Stimulated activated CD4-positive, alpha-beta T cell treated with anti-CD3 and anti-CD28 coated beads, Interleukin-12 subunit alpha, Interleukin-12 subunit beta, amount 100 ng/mL, for 48 hours (primary cell): ENCODE measurements at regions not wholly inside any gene's neighbourhood (a gene's known extent, or its start where the extent isn't known, plus 50 kb on each side); places are given as distances from the start of the nearest gene placed in this dataset.
"Not testable (repeated sequence)": the region's sequence is repeated elsewhere in the genome, so short reads cannot be mapped to it uniquely, and the experiment has no call there.

Experiments used
- DNase-seq, 3 donors: peaks; one replicate each; pipeline ENCODE4 v3.0.0-alpha.2; 2020; ENCODE audit warnings: low read depth in 2 of 3, low spot score in 1 of 3

DNA sequence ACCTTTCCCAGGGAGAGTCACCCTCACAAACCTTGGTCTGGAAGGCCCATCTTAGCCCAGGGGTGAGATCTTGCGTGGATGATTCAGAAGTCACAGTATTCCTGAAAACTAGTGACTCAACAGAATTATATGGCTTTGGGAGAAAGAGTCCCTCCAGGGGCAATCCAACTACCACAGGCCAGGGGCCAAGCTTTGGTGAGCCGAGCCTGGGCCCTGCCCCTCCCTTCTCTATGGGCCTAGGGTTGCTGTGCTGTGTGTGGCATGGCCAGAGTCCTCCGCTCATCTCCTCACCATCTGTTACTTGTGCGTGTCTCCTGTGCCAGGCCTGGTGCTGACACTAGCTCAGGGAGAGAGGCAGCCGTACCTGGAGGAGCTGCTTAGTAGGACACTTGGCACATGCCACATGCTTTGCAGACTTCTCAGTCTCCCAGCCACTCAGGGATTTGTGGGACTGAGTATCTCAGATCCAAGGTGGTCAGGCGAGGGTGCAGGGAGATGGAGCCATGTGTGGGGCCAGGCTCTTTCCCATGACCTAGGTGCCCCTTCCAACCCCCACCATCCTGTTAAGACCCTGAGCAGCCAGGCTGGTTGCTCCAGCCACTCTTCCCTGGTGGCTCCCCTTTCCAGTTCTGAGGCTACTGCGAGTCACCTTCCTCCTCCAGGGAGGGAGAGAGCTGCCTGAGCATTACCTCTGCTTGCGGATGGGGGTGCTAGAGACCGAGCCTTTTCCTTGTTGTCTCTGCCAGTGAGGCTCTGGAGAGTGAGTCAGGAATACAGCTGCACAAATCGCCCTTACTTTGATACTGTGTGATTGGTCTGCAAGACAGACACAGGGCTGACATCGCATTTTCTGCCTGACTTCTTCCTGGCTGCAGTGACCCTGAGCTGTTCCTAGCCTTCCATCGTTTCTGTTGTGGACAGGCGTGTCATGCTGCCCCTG is 94.1 kb downstream of the SLC25A47 start:
- no peak for DNase-seq

DNA sequence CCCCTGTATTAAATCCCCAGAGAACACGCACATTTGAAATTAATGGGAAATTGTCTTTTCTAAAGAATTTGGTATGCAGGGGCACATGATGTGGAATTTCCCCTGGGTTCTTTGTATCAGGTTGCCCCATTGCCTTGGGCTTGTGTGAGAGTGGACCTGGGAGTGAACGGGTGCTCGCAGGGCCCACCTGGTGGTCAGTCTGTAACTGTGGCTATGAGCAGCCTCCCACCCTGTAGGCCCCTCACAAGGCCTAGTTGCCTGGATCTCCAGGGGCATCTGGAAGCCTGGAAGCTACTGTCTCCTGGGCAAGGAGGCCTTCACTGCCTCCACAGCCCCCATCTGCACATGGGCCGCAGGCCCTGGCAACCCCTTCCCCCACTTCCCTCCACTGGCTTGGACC is 96.7 kb downstream of the SLC25A47 start:
- no peak for DNase-seq

DNA sequence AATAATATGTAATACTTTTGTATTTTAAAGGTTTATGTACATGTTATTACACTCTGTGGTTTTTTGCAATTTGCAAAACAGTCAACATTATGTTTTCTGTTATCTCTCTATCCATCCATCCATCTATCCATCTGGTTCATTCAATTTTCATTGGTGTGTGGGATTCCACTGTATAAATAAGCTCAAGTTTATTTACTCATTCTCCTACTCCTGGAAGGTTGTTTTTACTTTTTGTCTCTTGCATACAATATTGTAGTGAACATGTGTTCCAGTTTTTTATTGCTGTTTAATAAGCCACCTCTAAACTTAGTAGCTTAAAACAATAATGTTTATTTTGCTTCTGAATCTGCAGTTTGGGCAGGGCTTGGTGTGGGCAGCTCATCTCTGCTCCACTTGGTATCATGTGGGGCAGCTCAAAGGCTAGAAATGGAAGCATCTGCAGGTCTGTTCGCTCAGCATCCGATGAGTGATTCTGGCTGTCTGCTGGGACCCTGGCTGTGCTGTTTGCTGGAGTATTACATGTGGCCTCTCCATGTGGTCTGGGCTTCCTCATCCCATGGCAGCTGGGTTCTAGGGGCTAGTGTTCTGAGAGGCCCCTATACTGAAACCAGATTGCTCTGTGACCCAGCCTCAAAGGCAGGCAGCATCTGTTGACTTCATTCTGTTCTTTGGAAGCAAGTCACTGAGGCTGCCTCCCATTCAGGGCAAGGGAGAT is 98.8 kb downstream of the SLC25A47 start:
- no peak for DNase-seq

DNA sequence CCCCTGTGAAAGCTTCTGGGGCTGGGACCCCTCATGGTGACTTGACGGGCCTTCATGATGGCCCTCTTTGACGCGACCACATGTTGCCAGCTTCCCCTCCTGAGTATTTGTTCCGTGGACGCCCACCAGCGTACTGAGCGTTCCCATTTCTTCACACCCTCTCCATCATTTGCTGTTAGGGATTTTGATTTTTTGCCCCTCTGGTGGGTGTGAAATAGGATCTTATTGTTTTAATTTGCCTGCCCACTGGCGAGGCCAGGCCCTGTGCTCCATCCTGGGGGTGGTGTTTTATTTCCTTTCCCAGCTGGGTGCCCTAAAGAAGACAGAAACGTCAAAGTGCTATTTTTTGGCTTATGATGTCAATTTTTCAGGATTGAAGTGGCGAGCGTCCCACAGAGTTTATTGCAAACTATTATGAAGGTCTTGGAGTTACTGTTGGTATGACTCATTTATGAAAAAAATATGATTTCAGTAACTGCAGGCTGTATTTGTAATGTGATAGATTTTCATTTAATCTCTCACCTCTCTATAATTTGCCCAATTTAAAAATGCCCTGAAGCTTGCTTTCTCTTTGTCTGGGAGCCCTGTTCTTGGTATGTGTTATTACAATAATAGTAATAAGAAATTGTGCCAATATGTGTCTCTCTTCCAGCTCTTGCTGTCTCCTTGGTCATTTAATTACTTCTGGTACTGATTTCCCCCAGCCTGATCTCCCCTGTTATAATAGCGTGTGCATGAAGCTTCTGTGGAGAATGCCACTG is 99.6 kb downstream of the SLC25A47 start:
- no peak for DNase-seq

DNA sequence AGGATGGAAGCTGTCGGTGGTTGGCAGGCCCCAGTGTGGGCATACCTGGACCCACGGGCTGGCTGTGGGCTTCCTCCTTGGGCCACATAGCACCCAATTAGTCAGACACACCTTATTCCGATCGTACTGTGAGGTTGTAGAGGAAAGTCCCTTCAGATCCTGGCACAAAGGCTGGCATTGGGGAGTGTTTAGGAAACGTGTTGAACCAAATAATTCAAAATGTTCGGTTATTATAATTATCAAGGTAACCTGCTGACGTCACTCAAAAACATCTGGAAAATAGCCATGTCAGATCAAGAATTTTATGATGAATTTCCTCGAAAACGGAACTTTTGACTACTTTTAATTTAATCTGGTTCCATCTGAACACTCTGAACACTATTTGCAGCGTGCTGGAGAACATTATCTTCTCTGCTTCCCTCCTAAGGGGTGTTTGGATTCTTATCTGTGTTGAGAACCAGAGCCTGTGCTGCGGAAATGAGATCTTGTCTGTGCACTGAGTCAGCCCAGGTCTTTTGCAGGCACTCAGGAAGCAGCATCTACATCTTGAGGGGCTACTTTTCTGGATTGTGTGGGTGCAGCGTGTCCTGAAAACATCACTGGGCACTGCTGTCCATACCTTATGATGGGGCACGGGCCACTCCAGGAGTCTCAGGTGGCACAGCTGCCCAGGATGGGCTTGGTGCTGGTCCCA is 100.3 kb downstream of the SLC25A47 start:
- no peak for DNase-seq

DNA sequence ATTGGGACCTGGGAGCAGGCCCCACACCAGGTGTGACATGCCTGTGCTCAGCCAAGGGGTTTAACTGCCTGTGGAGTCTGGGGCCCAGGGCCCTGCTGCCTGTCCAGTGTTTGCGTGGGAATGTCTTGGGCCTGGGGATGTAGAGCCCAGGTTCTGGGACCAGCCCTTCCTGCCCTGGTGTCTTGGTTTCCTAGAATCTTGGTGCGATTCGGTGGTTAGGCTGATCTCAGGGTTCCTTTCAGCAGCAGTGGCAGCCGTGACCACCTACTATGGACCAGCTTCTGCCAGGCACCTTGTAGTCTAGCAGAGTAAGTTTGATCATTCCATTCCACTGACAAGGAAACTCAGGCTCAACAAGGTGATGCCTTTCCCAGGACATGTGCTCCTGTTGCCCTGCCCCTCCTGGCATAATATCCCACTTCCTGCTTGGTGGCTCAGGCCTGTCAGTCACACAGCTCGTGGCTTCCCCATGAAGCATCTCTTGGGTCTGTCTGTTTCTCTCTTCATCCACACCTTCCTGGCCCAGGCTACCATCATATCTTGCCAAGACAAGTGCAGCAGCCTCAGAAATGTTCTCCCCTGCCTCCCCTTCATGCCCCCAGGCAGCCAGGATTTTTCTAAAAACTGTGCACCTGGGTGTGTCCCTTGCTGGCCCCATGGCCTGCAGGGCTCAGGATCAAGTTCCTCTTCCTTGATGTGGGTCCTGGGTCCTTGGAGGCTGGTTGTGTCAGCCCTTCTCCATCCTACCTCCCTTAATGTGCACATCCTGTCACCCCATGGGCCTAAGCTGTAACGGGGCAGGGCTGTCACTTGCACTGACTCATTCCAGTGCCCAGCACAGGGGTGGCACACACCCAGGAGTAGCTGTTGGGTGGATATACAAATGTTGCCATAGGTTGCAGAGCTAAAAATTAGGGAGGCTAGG is 101.6 kb downstream of the SLC25A47 start:
- DNase-seq: no peak

DNA sequence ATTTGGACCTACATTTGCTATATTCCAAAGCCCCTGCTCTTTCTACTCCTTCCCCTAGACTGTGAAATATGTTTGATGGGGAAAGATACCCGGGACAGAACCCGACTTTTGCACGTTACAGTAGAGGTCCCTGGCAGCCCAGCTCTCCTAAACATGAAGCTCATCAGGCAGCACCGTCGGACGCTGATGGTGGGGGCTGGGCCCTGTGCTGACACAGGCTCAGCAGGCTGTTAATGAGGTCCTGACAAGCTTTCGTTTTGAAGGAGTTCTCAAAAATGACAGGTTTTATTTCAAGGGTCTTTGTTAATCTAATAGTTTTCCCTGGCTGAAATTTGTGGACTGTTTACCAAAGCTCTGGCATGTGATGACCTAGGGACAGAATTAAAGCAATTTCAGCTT is 102.3 kb downstream of the SLC25A47 start:
- DNase-seq: no peak

DNA sequence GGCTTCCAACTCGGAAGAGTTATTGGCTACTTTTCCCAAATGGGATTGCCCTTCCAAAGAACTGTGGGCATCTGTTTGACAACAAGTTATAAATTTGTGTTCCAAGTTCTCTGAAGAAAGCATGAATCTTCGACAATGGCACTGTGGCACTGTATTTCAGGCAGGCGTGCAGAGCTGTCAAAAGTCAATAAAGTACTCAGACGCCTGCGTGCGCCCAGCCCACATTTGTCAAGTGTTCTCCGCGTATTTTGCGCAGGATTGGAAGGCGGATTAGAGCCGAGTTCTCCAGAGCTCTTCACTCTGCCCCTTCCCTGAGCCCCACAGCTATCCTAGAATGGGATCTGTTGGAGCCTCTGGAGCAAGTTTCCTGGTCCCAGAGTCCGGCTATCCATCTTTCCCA is 103.2 kb downstream of the SLC25A47 start:
- no peak for DNase-seq

DNA sequence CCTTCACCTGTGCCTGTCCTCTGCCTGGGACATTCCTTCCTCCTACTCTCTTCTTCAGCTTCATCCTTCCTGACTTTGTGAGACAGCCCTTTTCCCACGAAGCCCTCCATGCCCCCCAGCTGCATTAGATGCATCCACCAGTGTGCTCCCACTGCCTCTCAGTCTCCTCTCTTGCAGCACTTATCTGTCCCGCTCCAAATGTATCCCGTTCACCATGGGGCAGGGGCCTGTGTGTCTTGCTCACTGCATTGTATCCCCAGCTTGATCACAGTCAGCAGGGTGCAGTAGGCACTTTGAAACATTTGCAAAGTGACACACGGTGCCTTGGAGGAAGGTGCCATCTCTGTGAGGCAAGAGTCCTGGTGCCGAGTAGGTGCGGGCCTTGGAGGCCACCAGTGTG is 104.0 kb downstream of the SLC25A47 start:
- DNase-seq: no peak

DNA sequence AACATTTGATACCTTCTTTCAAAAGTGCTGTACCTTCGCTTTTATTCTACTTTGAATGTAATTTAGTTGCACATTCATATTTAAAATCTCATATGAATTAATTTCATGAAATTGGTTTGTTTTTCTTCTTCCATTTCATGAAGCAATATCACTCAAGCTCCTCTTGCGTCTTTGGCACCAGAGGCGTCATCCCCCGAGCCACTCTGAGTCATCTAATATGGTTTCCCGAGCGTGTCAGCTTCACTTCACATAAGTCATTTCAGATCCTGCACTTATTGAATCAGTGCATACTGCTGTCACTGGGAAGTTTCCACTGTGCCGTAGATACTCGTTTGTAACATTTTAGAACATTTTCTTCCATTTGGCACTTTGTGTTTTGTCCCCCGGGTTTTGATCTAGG is 105.6 kb downstream of the SLC25A47 start:
- DNase-seq: no peak

DNA sequence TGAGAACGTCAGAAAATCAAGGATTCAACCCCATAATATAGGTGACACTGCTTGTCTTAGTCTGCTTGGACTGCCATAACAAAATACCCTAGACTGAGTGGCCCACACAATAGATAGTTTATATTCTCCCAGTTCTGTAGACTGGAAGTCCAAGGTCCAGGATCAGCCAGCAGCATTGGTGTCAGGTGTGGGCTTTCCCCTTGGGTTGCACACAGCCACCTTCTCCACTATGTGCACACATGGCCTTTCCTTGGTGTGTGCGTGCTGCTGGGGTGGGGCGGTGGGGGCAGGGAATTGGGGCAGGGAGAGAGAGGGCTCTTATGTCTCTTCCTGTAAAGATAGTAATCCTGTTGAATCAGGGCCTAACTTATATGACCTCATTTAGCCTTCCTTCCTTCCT is 106.4 kb downstream of the SLC25A47 start:
- no peak for DNase-seq

DNA sequence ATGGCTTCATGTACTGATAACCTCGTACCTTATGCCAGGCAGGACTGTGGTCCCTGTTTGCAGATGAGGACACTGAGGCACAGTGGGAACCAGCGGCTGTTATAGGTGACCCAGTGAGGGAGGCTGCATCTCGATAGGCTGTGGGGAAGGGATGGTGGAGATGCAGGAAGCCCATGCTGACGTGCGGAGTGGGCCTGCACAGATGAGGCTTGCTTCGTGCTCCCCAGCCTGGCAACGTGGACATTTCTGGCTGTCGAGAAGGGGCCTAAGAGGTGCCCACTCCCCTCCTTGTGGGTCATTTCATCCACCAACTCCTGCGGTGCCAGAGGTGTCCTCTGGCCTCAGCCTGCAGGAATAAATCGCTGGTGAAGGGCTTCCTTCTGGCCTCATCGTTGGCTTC is 107.4 kb downstream of the SLC25A47 start:
- no peak for DNase-seq

DNA sequence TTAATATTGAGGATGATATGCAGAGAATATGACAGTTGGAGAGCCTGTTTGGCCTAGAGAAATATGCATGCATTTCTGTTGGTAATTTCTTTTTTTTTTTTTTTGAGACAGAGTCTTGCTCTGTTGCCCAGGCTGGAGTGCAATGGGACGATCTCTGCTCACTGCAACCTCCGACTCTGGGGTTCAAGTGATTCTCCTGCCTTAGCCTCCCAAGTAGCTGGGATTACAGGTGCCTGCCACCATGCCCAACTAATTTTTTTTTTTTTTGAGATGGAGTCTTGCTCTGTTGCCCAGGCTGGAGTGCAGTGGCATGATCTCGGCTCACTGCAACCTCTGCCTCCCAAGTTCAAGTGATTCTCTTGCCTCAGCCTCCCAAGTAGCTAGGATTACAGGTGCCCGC is 108.3 kb downstream of the SLC25A47 start:
- not testable (repeated sequence) for DNase-seq

DNA sequence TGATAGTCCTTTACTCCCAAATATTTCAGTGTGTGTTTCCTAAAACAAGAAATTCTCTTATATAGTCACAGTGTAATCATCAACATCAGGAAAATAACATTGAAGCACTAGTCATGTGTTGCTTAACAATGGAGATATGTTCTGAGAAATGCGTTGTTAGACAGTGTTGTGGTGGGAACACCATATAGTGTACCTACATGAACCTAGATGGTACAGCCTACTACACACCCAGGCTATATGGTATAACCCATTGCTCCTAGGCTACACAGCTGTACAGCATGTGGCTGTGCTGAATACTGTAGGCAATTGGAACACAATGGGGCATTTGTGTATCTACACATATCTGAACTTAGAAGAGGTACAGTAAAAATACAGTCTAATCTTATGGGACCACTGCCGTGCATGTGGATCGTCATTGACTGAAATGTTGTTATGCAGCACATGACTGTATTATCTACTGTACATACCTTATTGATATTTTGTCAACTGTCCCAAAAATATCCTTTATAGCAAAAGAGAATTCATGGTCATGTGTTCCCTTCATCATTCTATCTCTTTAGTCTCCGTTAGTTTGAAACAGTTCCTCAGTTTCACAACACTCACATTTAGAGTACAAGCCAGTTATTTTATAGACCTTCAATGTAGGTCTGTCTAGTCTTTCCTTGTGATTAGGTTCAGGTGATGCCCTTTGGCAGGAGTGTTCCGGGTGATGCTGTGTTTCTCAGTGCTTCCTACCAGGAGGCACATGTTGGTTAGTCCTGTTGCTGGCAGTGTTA is 109.7 kb downstream of the SLC25A47 start:
- no peak for DNase-seq

DNA sequence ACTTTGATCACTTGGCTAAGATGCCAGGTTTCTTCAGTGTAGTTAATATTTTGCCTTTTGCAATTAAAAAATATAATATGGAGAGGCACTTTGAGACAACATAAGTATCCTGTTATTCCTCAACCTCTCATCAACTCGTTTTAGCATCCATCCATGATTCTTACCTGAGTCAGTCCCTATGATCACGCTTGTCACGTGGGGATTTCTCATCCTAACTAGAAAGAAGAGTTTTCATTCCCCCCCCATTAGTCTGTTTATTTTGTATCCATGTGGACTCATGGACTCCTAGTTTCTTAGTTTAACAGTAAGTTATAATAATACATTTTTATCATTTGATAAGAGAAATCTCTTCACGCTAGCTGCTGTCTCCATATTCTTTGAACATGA is 110.3 kb downstream of the SLC25A47 start:
- DNase-seq: no peak

DNA sequence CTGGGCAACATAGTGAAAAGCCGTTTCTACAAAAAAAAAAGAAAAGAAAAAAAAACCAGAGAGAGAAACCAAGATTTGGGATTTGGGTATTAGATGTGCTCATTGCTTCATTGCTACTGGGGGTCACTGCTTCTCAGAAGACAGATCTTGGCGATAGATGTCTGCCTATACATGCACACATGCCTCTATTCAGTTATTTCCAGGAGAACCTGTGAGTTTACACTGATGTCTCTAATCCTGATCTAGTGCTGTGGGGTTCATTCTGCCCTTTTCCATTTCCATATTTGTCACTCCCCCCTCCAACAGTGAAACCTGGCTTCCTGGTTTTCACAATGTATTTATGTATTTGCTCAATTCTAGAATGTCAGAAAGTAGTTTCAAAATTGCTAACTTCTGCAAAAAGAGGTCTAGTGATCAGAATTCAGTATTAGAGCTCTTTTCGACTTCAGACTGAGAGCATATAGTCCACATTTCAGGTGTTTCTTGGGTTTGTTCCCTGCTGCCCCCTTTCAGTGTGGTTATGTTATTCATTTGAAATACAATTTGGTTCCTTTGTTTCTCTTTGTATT is 111.0 kb downstream of the SLC25A47 start:
- no peak for DNase-seq

DNA sequence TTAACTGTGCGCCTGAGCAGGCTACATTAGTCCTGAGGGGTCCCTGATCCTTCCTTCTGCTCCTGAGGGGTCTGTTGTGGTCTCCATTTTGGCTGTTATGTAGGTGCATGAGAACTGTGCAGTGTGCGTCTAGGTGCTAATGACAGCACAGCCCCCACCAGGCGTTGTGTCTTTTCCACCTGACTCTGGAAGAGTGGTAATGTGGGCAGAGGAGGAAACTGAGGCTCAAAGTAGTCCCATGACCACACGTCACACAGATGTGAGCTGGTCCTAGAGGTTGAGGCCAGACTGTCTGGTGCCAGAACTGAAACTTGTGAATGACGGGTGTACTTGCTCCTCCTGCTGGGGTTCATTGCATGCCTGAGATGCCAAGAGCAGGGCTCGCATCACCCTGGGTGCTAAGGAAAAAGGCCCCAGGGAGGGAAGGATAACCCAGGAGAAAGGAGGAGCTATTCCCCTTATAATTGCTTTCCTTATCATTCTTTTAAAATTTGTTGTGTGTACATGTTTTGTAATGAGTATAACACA is 111.8 kb downstream of the SLC25A47 start:
- no peak for DNase-seq

DNA sequence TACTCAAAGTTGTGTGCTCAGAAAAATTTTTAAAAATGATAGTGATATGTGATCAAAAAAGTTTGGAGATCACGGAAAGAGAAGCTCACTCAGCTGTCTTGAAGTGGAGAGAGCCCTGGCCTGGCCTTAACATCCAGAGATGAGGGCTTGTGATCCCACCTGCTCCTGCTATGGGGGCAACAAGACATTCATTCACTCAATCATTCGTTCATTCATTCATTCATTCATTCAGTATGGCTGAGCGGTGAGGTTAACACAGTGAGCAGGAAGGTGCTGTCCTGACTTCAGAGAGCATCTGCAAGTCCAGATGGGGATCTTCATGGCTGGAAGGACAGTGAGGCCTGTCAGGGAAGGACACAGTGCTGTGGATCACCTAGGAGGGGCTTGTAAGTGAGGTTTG is 112.3 kb downstream of the SLC25A47 start:
- DNase-seq: no peak
